ENCODE measurements at regions not wholly inside any gene's neighbourhood (a gene's known extent, or its start where the extent isn't known, plus 50 kb on each side); places are given as distances from the start of the nearest gene placed in this dataset.
"Not testable (repeated sequence)": the region's sequence is repeated elsewhere in the genome, so short reads cannot be mapped to it uniquely, and the experiment has no call there.

DNA sequence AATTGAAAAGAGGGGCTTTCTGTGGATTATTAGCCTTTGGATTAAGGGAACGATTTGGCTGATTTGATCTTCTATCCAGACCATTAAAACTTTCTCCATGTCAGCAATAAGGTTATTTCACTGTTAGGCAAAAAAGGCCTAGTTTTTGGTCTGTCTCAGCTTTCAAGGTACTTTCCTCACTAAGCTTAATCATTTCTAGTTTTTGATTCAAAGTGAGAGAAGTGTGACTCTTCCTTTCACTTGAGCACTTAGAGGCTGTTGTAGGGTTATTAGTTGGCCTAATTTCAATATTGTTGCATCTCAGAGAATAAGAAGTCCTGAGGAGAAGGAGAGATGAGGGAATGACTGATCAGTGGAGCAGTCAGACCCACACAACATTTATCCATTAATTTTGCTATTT is 596.0 kb upstream of the TPK1 start:
- Histone ChIP-seq H3K9me3 (ENCODE audit: low read length) (no peaks in the 10 kb centered on the region), H3K9me2 (ENCODE audit: low read depth, low read length) (no peaks in the 10 kb centered on the region), H3K4me3 (ENCODE audit: low read depth, low read length, poor library complexity, severe bottlenecking) (no peak overlapping the region)

GRCh38 chr7:145418481-145418880 is 582.6 kb upstream of the TPK1 start:
- not testable (repeated sequence) for H3K27ac ChIP-seq (ENCODE audit: low read depth, low read length, poor library complexity, severe bottlenecking); H3K79me2 ChIP-seq (ENCODE audit: insufficient read depth, low read length); H3K9me2 ChIP-seq (ENCODE audit: low read depth, low read length); H3F3A ChIP-seq (ENCODE audit: insufficient read depth, low read length); H3K4me3 ChIP-seq (ENCODE audit: low read depth, low read length, poor library complexity, severe bottlenecking); H3K9ac ChIP-seq (ENCODE audit: low read length); H3K9me3 ChIP-seq (ENCODE audit: low read length); H2AFZ ChIP-seq (ENCODE audit: low read length); H3K4me2 ChIP-seq (ENCODE audit: low read length); H4K20me1 ChIP-seq (ENCODE audit: insufficient read depth, low read length); H3K4me1 ChIP-seq (ENCODE audit: insufficient read depth, low read length, severe bottlenecking); H3K36me3 ChIP-seq (ENCODE audit: insufficient read depth, low read length); H3K27me3 ChIP-seq (ENCODE audit: insufficient read depth, low read length)

More for the DNA sequence above, 596.0 kb upstream of the TPK1 start:
- Histone ChIP-seq H3K4me1 (ENCODE audit: insufficient read depth, low read length, severe bottlenecking) (no peaks in the 10 kb centered on the region), H2AFZ (ENCODE audit: low read length) (no peak overlapping the region), H3F3A (ENCODE audit: insufficient read depth, low read length) (no peaks in the 10 kb centered on the region), H3K4me2 (ENCODE audit: low read length) (no peak overlapping the region), H3K36me3 (ENCODE audit: insufficient read depth, low read length) (no peaks in the 10 kb centered on the region), H3K79me2 (ENCODE audit: insufficient read depth, low read length) (no peaks in the 10 kb centered on the region), H3K27ac (ENCODE audit: low read depth, low read length, poor library complexity, severe bottlenecking) (no peak overlapping the region), H4K20me1 (ENCODE audit: insufficient read depth, low read length) (no peaks in the 10 kb centered on the region), H3K27me3 (ENCODE audit: insufficient read depth, low read length) (no peaks in the 10 kb centered on the region), H3K9ac (ENCODE audit: low read length) (no peak overlapping the region)
- TF ChIP-seq EZH2 (IDR thresholded peaks at IDR 0.05; ENCODE audit: borderline replicate concordance, low read length) = no peak
- no peak for TF ChIP-seq CTCF (IDR thresholded peaks at IDR 0.05; ENCODE audit: low read length)

GRCh38 chr7:145411066-145411465 is 575.2 kb upstream of the TPK1 start:
- H3K9me2 ChIP-seq (ENCODE audit: low read depth, low read length) = no peaks in the 10 kb centered on the region
- no peak overlapping the region for H3K4me2 ChIP-seq (ENCODE audit: low read length)
- no peaks in the 10 kb centered on the region for H4K20me1 ChIP-seq (ENCODE audit: insufficient read depth, low read length)
- no peaks in the 10 kb centered on the region for H3F3A ChIP-seq (ENCODE audit: insufficient read depth, low read length)
- no peak overlapping the region for H3K4me3 ChIP-seq (ENCODE audit: low read depth, low read length, poor library complexity, severe bottlenecking)
- no peaks in the 10 kb centered on the region for H3K4me1 ChIP-seq (ENCODE audit: insufficient read depth, low read length, severe bottlenecking)
- H3K27me3 ChIP-seq (ENCODE audit: insufficient read depth, low read length) = no peaks in the 10 kb centered on the region
- H2AFZ ChIP-seq (ENCODE audit: low read length) = no peak overlapping the region
- no peaks in the 10 kb centered on the region for H3K79me2 ChIP-seq (ENCODE audit: insufficient read depth, low read length)
- H3K36me3 ChIP-seq (ENCODE audit: insufficient read depth, low read length) = no peaks in the 10 kb centered on the region
- H3K9me3 ChIP-seq (ENCODE audit: low read length) = no peaks in the 10 kb centered on the region
- TF ChIP-seq EZH2 (IDR thresholded peaks at IDR 0.05; ENCODE audit: borderline replicate concordance, low read length) = no peak
- no peak for TF ChIP-seq CTCF (IDR thresholded peaks at IDR 0.05; ENCODE audit: low read length)
- H3K27ac ChIP-seq (ENCODE audit: low read depth, low read length, poor library complexity, severe bottlenecking) = no peak overlapping the region
- no peak overlapping the region for H3K9ac ChIP-seq (ENCODE audit: low read length)

- H3K4me2 ChIP-seq (ENCODE audit: low read length) = no peak overlapping the region
- TF ChIP-seq EZH2 (IDR thresholded peaks at IDR 0.05; ENCODE audit: borderline replicate concordance, low read length) (no peak), CTCF (IDR thresholded peaks at IDR 0.05; ENCODE audit: low read length) (no peak)
- no peak overlapping the region for H2AFZ ChIP-seq (ENCODE audit: low read length)
- no peaks in the 10 kb centered on the region for H3K27me3 ChIP-seq (ENCODE audit: insufficient read depth, low read length)
- H3K9me2 ChIP-seq (ENCODE audit: low read depth, low read length) = no peaks in the 10 kb centered on the region
- H4K20me1 ChIP-seq (ENCODE audit: insufficient read depth, low read length) = no peaks in the 10 kb centered on the region
- H3K79me2 ChIP-seq (ENCODE audit: insufficient read depth, low read length) = no peaks in the 10 kb centered on the region
- no peak overlapping the region for H3K9ac ChIP-seq (ENCODE audit: low read length)
- no peaks in the 10 kb centered on the region for H3F3A ChIP-seq (ENCODE audit: insufficient read depth, low read length)
- no peaks in the 10 kb centered on the region for H3K36me3 ChIP-seq (ENCODE audit: insufficient read depth, low read length)
- H3K27ac ChIP-seq (ENCODE audit: low read depth, low read length, poor library complexity, severe bottlenecking) = no peak overlapping the region
- no peaks in the 10 kb centered on the region for H3K9me3 ChIP-seq (ENCODE audit: low read length)
- no peaks in the 10 kb centered on the region for H3K4me1 ChIP-seq (ENCODE audit: insufficient read depth, low read length, severe bottlenecking)
- no peak overlapping the region for H3K4me3 ChIP-seq (ENCODE audit: low read depth, low read length, poor library complexity, severe bottlenecking)
These were observed 562.9 kb upstream of the TPK1 start for GRCh38 chr7:145398758-145399157.

Measured in OCI-LY1 (cell line).